ENCODE measurements at regions not wholly inside any gene's neighbourhood (a gene's known extent, or its start where the extent isn't known, plus 50 kb on each side); places are given as distances from the start of the nearest gene placed in this dataset.

GRCh38 chr9:87338088-87338989, 159.3 kb upstream of the DAPK1 start:
- H3K9me3 ChIP-seq (ENCODE audit: low read length), result no peaks in the 10 kb centered on the region
- intact Hi-C loops (cut with micrococcal nuclease), result loop anchor here (5.0 kb wide), 1 partner anchor 926 kb away; no protein-coding TSS in a partner anchor
- no TSS peak for BruUV-seq (replicated peaks)
- no peaks in the 10 kb centered on the region for H3F3A ChIP-seq (ENCODE audit: low read length, unreplicated experiment)
- no peaks in the 10 kb centered on the region for H4K20me1 ChIP-seq (ENCODE audit: low read length)
- H3K4me1 ChIP-seq (ENCODE audit: insufficient read depth, low read length), result no peaks in the 10 kb centered on the region
- ChIA-PET POLR2A (ENCODE audit: unreplicated experiment) (no interaction called here), CTCF (no interaction called here)
- H3K4me3 ChIP-seq (ENCODE audit: low read length), result no peak overlapping the region
- TF ChIP-seq CTCF (conservative IDR thresholded peaks at IDR 0.05; ENCODE audit: low read depth, low read length) (no peak), EZH2phosphoT487 (IDR thresholded peaks at IDR 0.05; ENCODE audit: borderline replicate concordance, low read length) (no peak), EZH2 (IDR thresholded peaks at IDR 0.05; ENCODE audit: low read length, unreplicated experiment) (no peak)
- no peaks in the 10 kb centered on the region for H3K79me2 ChIP-seq (ENCODE audit: low read length)
- H2AFZ ChIP-seq (ENCODE audit: low read length), result no peak overlapping the region
- no peak for DNase-seq
- H3K4me2 ChIP-seq (ENCODE audit: low read length), result no peak overlapping the region
- no peaks in the 10 kb centered on the region for H3K9me2 ChIP-seq (replicated peaks; ENCODE audit: low read length)
- peaks cover 20% of the 10 kb centered on the region; the same call in 1 of the 2 replicates for H3K27me3 ChIP-seq (ENCODE audit: low read length)
- no peak overlapping the region for H3K27ac ChIP-seq (ENCODE audit: low read length)
- no peaks in the 10 kb centered on the region for H3K36me3 ChIP-seq (ENCODE audit: low read depth, low read length)
- ATAC-seq, result no peak
- H3K9ac ChIP-seq (ENCODE audit: low read length), result no peak overlapping the region

GRCh38 chr9:87340391-87340790, 157.3 kb upstream of the DAPK1 start:
- peaks cover 20% of the 10 kb centered on the region; the same call in 1 of the 2 replicates for H3K27me3 ChIP-seq (ENCODE audit: low read length)
- H4K20me1 ChIP-seq (ENCODE audit: low read length), result no peaks in the 10 kb centered on the region
- POLR2A ChIA-PET (ENCODE audit: unreplicated experiment), result no interaction called here
- no peak overlapping the region for H3K9ac ChIP-seq (ENCODE audit: low read length)
- no TSS peak for BruUV-seq (replicated peaks)
- intact Hi-C loops (cut with micrococcal nuclease), result no loop called here
- H3K36me3 ChIP-seq (ENCODE audit: low read depth, low read length), result no peaks in the 10 kb centered on the region
- no peaks in the 10 kb centered on the region for H3K4me1 ChIP-seq (ENCODE audit: insufficient read depth, low read length)
- no peaks in the 10 kb centered on the region for H3F3A ChIP-seq (ENCODE audit: low read length, unreplicated experiment)
- no peaks in the 10 kb centered on the region for H3K79me2 ChIP-seq (ENCODE audit: low read length)
- H3K27ac ChIP-seq (ENCODE audit: low read length), result no peak overlapping the region
- no peak for ATAC-seq
- H3K9me2 ChIP-seq (replicated peaks; ENCODE audit: low read length), result no peaks in the 10 kb centered on the region
- no peak overlapping the region for H3K4me2 ChIP-seq (ENCODE audit: low read length)
- H2AFZ ChIP-seq (ENCODE audit: low read length), result no peak overlapping the region
- no peaks in the 10 kb centered on the region for H3K9me3 ChIP-seq (ENCODE audit: low read length)
- no peak overlapping the region for H3K4me3 ChIP-seq (ENCODE audit: low read length)
- TF ChIP-seq EZH2phosphoT487 (IDR thresholded peaks at IDR 0.05; ENCODE audit: borderline replicate concordance, low read length) (no peak), CTCF (conservative IDR thresholded peaks at IDR 0.05; ENCODE audit: low read depth, low read length) (no peak), EZH2 (IDR thresholded peaks at IDR 0.05; ENCODE audit: low read length, unreplicated experiment) (no peak)
- DNase-seq, result no peak
- CTCF ChIA-PET, result no interaction called here

- ChIA-PET CTCF (no interaction called here), POLR2A (ENCODE audit: unreplicated experiment) (no interaction called here)
- no peaks in the 10 kb centered on the region for H3K9me3 ChIP-seq (ENCODE audit: low read length)
- no peak overlapping the region for H3K4me2 ChIP-seq (ENCODE audit: low read length)
- H3K9me2 ChIP-seq (replicated peaks; ENCODE audit: low read length), result no peaks in the 10 kb centered on the region
- no peaks in the 10 kb centered on the region for H3F3A ChIP-seq (ENCODE audit: low read length, unreplicated experiment)
- H2AFZ ChIP-seq (ENCODE audit: low read length), result no peak overlapping the region
- DNase-seq, result no peak
- intact Hi-C loops (cut with micrococcal nuclease), result no loop called here
- H4K20me1 ChIP-seq (ENCODE audit: low read length), result no peaks in the 10 kb centered on the region
- H3K79me2 ChIP-seq (ENCODE audit: low read length), result no peaks in the 10 kb centered on the region
- H3K36me3 ChIP-seq (ENCODE audit: low read depth, low read length), result no peaks in the 10 kb centered on the region
- H3K27ac ChIP-seq (ENCODE audit: low read length), result no peak overlapping the region
- no TSS peak for BruUV-seq (replicated peaks)
- no peaks in the 10 kb centered on the region for H3K4me1 ChIP-seq (ENCODE audit: insufficient read depth, low read length)
- peaks cover 13% of the 10 kb centered on the region; the same call in 1 of the 2 replicates for H3K27me3 ChIP-seq (ENCODE audit: low read length)
- H3K9ac ChIP-seq (ENCODE audit: low read length), result no peak overlapping the region
- ATAC-seq, result no peak
- TF ChIP-seq CTCF (conservative IDR thresholded peaks at IDR 0.05; ENCODE audit: low read depth, low read length), result no peak
- TF ChIP-seq EZH2 (IDR thresholded peaks at IDR 0.05; ENCODE audit: low read length, unreplicated experiment), result no peak
- TF ChIP-seq EZH2phosphoT487 (IDR thresholded peaks at IDR 0.05; ENCODE audit: borderline replicate concordance, low read length), result no peak
- H3K4me3 ChIP-seq (ENCODE audit: low read length), result no peak overlapping the region
Observed at GRCh38 chr9:87342743-87343142, 154.9 kb upstream of the DAPK1 start.

Measured in PC-3 (cell line).